Prostate gland (tissue), 2 donors: ENCODE measurements at regions not wholly inside any gene's neighbourhood (a gene's known extent, or its start where the extent isn't known, plus 50 kb on each side); places are given as distances from the start of the nearest gene placed in this dataset.

ENCODE experiments used
- DNase-seq: peaks from one replicate; pipeline ENCODE4 v3.0.0-alpha.2; 2019; ENCODE audit warnings: low spot score
- H3K27ac ChIP-seq, 2 donors: fragments of 200-600 bp; sonication (generic); 2 replicates each; pipeline ENCODE4 v1.5.1; 2017 to 2019
- H3K27me3 ChIP-seq: fragments of 200-600 bp; sonication (generic); replicated peaks from 2 replicates; pipeline ENCODE4 v1.5.1; 2019; ENCODE audit not compliant: insufficient read depth
- H3K36me3 ChIP-seq, 2 donors: fragments of 200-600 bp; sonication (generic); 1 replicate in 1 of 2; 2 replicates in 1 of 2; pipeline versions ENCODE4 v1.5.1 to v1.8.1; 2017 to 2019
- H3K4me1 ChIP-seq: fragments of 200-600 bp; sonication (generic); replicated peaks from 2 replicates; pipeline ENCODE4 v1.5.1; 2019
- H3K4me3 ChIP-seq, 2 donors: fragments of 200-600 bp; sonication (generic); 2 replicates each; pipeline ENCODE4 v1.5.1; 2017 to 2019
- H3K9me3 ChIP-seq: fragments of 200-600 bp; sonication (generic); 2 replicates; pipeline ENCODE4 v1.5.1; 2017
- CTCF ChIP-seq, 4 experiments: fragments of 200-600 bp in 2 of 4; fragments of 450-650 bp in 2 of 4; sonication (generic) in 2 of 4; IDR thresholded peaks; 1 replicate in 3 of 4; 2 replicates in 1 of 4; pipeline ENCODE4 v1.5.1; 2016 to 2019; ENCODE audit warnings: antibody characterized with exemption in 4 of 4, mild to moderate bottlenecking in 2 of 4, moderate library complexity in 2 of 4
- POLR2A ChIP-seq: fragments of 450-650 bp; IDR thresholded peaks from one replicate; pipeline ENCODE4 v1.6.1; 2016; ENCODE audit warnings: antibody characterized with exemption, mild to moderate bottlenecking
- POLR2AphosphoS5 ChIP-seq: sonication (generic); formaldehyde crosslinking; IDR thresholded peaks from one replicate; pipeline ENCODE4 v1.6.1; 2017; ENCODE audit warnings: antibody characterized with exemption
- WGBS: methylation state at CpG from one replicate; pipeline ENCODE4 v1.1.5; 2018; 5-methylcytosine and 5-hydroxymethylcytosine counted together
- intact Hi-C: fragments of 100-400 bp; cut with DNase I; formaldehyde crosslinking; loops from one replicate; pipeline ENCODE4 v1.14.2; 2022

GRCh38 chr2:5094192-5094591 lies 598.0 kb upstream of the SOX11 start:
- Histone ChIP-seq H3K27me3 (no peaks in the 10 kb centered on the region), H3K36me3 (no peaks in the 10 kb centered on the region), H3K4me1 (no peaks in the 10 kb centered on the region), H3K27ac (no peak overlapping the region), H3K9me3 (no peaks in the 10 kb centered on the region), H3K4me3 (no peak overlapping the region)
- WGBS, result 78% methylated on average over 5 of the region's 5 CpGs
- TF ChIP-seq CTCF (IDR thresholded peaks at IDR 0.05) (no peak), POLR2A (no peak), POLR2AphosphoS5 (no peak)
- no peak for DNase-seq
- intact Hi-C loops, result no loop called here

- TF ChIP-seq POLR2A, result no peak
- no peak for TF ChIP-seq POLR2AphosphoS5
- no peak for TF ChIP-seq CTCF (IDR thresholded peaks at IDR 0.05)
- Histone ChIP-seq H3K4me3 (no peak overlapping the region), H3K36me3 (no peaks in the 10 kb centered on the region), H3K27me3 (no peaks in the 10 kb centered on the region), H3K9me3 (no peaks in the 10 kb centered on the region), H3K27ac (no peak overlapping the region), H3K4me1 (no peaks in the 10 kb centered on the region)
- DNase-seq, result no peak
- intact Hi-C loops, result no loop called here
- 63% methylated on average over 1 of the region's 1 CpG for WGBS
Observed at GRCh38 chr2:5098286-5098685, 593.9 kb upstream of the SOX11 start.

- Histone ChIP-seq H3K9me3 (no peaks in the 10 kb centered on the region), H3K36me3 (no peaks in the 10 kb centered on the region), H3K27ac (no peak overlapping the region), H3K27me3 (no peaks in the 10 kb centered on the region), H3K4me3 (no peak overlapping the region), H3K4me1 (no peaks in the 10 kb centered on the region)
- DNase-seq, result no peak
- 89% methylated on average over 2 of the region's 2 CpGs for WGBS
- TF ChIP-seq POLR2AphosphoS5 (no peak), POLR2A (no peak), CTCF (IDR thresholded peaks at IDR 0.05) (no peak)
- intact Hi-C loops, result no loop called here
Observed at GRCh38 chr2:5102823-5103222, 589.4 kb upstream of the SOX11 start.

- TF ChIP-seq POLR2A (no peak), POLR2AphosphoS5 (peak; percentile 92)
- Histone ChIP-seq H3K4me3 (no peak overlapping the region), H3K27me3 (no peaks in the 10 kb centered on the region), H3K27ac (no peak overlapping the region), H3K9me3 (no peaks in the 10 kb centered on the region), H3K4me1 (no peaks in the 10 kb centered on the region), H3K36me3 (no peaks in the 10 kb centered on the region)
- intact Hi-C loops, result no loop called here
- peak; percentile 73 for DNase-seq
Observed at GRCh38 chr2:5111581-5111980, 580.6 kb upstream of the SOX11 start.

GRCh38 chr2:5119046-5119445 lies 573.1 kb upstream of the SOX11 start:
- H3K27ac ChIP-seq, result no peak overlapping the region
- intact Hi-C loops, result no loop called here
- H3K4me1 ChIP-seq, result no peaks in the 10 kb centered on the region
- H3K9me3 ChIP-seq, result no peaks in the 10 kb centered on the region
- H3K27me3 ChIP-seq, result no peaks in the 10 kb centered on the region
- no peak for TF ChIP-seq POLR2AphosphoS5
- no peak for TF ChIP-seq POLR2A
- TF ChIP-seq CTCF (IDR thresholded peaks at IDR 0.05), result no peak
- DNase-seq, result no peak
- no peaks in the 10 kb centered on the region for H3K36me3 ChIP-seq
- no peak overlapping the region for H3K4me3 ChIP-seq
